DOHH2 (cell line): ENCODE measurements at regions not wholly inside any gene's neighbourhood (a gene's known extent, or its start where the extent isn't known, plus 50 kb on each side); places are given as distances from the start of the nearest gene placed in this dataset.

Experiments used
- H3F3A ChIP-seq: fragments of 200-600 bp; sonication (generic), shearing (Covaris generic); 2 replicates; pipeline ENCODE4 v1.6.0; 2016; ENCODE audit warnings: antibody characterized with exemption, mild to moderate bottlenecking; ENCODE audit not compliant: control insufficient read depth, insufficient read depth
- H3K27ac ChIP-seq: fragments of 200-600 bp; sonication (generic); 2 replicates; pipeline ENCODE4 v1.5.1; 2014; ENCODE audit warnings: low read depth, mild to moderate bottlenecking, low read length, moderate library complexity
- H3K27me3 ChIP-seq: fragments of 200-600 bp; sonication (generic); 2 replicates; pipeline ENCODE4 v1.6.1; 2014; ENCODE audit warnings: mild to moderate bottlenecking, low read length, mixed read lengths; ENCODE audit not compliant: control insufficient read depth
- H3K36me3 ChIP-seq: fragments of 200-600 bp; sonication (generic); 2 replicates; pipeline ENCODE4 v1.6.1; 2014; ENCODE audit warnings: mild to moderate bottlenecking, low read length, moderate library complexity, mixed read lengths; ENCODE audit not compliant: control insufficient read depth
- H3K4me1 ChIP-seq: fragments of 200-600 bp; sonication (generic); 2 replicates; pipeline ENCODE4 v1.6.1; 2014; ENCODE audit warnings: mild to moderate bottlenecking, low read length, mixed read lengths; ENCODE audit not compliant: control insufficient read depth
- H3K4me2 ChIP-seq: fragments of 200-600 bp; sonication (generic); 2 replicates; pipeline ENCODE4 v1.6.0; 2014; ENCODE audit warnings: mild to moderate bottlenecking, low read length, moderate library complexity
- H3K4me3 ChIP-seq: fragments of 200-600 bp; sonication (generic); 2 replicates; pipeline ENCODE4 v1.5.1; 2014; ENCODE audit warnings: mild to moderate bottlenecking, low read length, mixed read lengths
- H3K79me2 ChIP-seq: fragments of 200-600 bp; sonication (generic); 2 replicates; pipeline ENCODE4 v1.6.1; 2014; ENCODE audit warnings: mild to moderate bottlenecking, low read length, mixed read lengths; ENCODE audit not compliant: control insufficient read depth
- H3K9me2 ChIP-seq: fragments of 200-600 bp; sonication (generic); replicated peaks from 2 replicates; pipeline ENCODE4 v1.6.1; 2014; ENCODE audit warnings: mild to moderate bottlenecking, low read length, mixed read lengths; ENCODE audit not compliant: control insufficient read depth
- H3K9me3 ChIP-seq: fragments of 200-600 bp; sonication (generic); 2 replicates; pipeline ENCODE4 v1.6.1; 2014; ENCODE audit warnings: antibody characterized with exemption, low read length, mixed read lengths; ENCODE audit not compliant: control insufficient read depth, insufficient read depth
- H4K20me1 ChIP-seq: fragments of 200-600 bp; sonication (generic); 2 replicates; pipeline ENCODE4 v1.6.0; 2014; ENCODE audit warnings: low read depth, mild to moderate bottlenecking, antibody characterized with exemption, low read length, moderate library complexity; ENCODE audit not compliant: control insufficient read depth, insufficient read depth
- EZH2phosphoT487 ChIP-seq: fragments of 200-600 bp; sonication (generic); IDR thresholded peaks from 2 replicates; pipeline ENCODE4 v1.6.1; 2017; ENCODE audit warnings: borderline replicate concordance, mild to moderate bottlenecking, antibody characterized with exemption, low read length, moderate library complexity, mixed read lengths
- TF ChIP-seq, protein P1 (sequence below): fragments of 200-600 bp; sonication (generic); IDR thresholded peaks from one replicate; pipeline ENCODE4 v1.5.1; 2014; ENCODE audit warnings: antibody characterized with exemption, mild to moderate bottlenecking, low read depth, low read length; ENCODE audit not compliant: poor library complexity, severe bottlenecking

DNA sequence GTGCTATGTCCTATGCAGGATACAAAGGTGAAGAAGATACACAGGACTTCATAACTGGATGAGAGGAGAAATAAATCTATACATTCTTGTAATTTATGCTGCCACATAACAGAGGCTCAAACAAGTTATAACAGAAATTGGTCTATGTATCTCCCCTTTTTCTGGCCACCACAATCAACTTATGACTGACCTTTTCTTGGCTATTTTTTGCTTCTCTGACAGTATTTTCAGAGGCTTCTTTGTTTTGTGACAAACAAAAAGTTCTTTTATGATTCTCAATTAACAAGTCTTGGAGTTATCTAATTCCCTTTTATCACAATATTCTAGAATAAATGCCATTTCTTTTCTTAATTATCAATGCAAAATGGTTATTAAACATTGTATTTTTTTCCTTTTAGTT, 953.0 kb upstream of the ZWINT start:
- Histone ChIP-seq H3K4me3 (no peak overlapping the region), H3K4me1 (no peaks in the 10 kb centered on the region), H3K27me3 (no peaks in the 10 kb centered on the region), H4K20me1 (no peaks in the 10 kb centered on the region), H3K27ac (no peak overlapping the region), H3K79me2 (no peaks in the 10 kb centered on the region), H3K9me2 (no peaks in the 10 kb centered on the region), H3K4me2 (no peak overlapping the region), H3F3A (no peaks in the 10 kb centered on the region), H3K9me3 (no peaks in the 10 kb centered on the region), H3K36me3 (no peaks in the 10 kb centered on the region)
- TF ChIP-seq, protein P1, sequence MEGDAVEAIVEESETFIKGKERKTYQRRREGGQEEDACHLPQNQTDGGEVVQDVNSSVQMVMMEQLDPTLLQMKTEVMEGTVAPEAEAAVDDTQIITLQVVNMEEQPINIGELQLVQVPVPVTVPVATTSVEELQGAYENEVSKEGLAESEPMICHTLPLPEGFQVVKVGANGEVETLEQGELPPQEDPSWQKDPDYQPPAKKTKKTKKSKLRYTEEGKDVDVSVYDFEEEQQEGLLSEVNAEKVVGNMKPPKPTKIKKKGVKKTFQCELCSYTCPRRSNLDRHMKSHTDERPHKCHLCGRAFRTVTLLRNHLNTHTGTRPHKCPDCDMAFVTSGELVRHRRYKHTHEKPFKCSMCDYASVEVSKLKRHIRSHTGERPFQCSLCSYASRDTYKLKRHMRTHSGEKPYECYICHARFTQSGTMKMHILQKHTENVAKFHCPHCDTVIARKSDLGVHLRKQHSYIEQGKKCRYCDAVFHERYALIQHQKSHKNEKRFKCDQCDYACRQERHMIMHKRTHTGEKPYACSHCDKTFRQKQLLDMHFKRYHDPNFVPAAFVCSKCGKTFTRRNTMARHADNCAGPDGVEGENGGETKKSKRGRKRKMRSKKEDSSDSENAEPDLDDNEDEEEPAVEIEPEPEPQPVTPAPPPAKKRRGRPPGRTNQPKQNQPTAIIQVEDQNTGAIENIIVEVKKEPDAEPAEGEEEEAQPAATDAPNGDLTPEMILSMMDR = no peak
- no peak for TF ChIP-seq EZH2phosphoT487

DNA sequence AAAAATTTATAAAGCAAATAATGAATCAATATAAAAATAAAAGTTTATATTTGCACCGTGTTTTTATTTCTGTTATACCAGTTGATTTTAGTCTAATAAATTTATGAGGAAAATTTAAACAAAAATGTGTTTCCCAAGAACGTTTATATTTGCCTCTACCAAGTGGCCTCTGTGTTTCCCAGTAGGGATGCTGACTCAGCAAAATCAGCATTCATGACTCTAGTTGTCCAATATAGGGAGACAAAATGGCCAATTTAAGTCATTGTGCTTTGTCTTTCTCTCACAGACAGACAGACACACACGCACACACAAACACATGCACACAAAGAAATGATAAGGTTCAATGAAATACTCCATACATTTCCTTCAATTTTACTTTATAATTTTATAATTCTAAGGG, 942.5 kb upstream of the ZWINT start:
- no peak overlapping the region for H3K4me2 ChIP-seq
- TF ChIP-seq, protein P1 = no peak
- no peak for TF ChIP-seq EZH2phosphoT487
- no peaks in the 10 kb centered on the region for H3K4me1 ChIP-seq

GRCh38 chr10:57300718-57301117, 939.7 kb upstream of the ZWINT start:
- H3K27me3 ChIP-seq = no peaks in the 10 kb centered on the region
- no peak overlapping the region for H3K27ac ChIP-seq
- H3K4me3 ChIP-seq = no peak overlapping the region
- no peaks in the 10 kb centered on the region for H4K20me1 ChIP-seq
- H3K4me1 ChIP-seq = no peaks in the 10 kb centered on the region
- no peaks in the 10 kb centered on the region for H3K9me2 ChIP-seq
- no peaks in the 10 kb centered on the region for H3K36me3 ChIP-seq
- no peak overlapping the region for H3K4me2 ChIP-seq
- TF ChIP-seq, protein P1 = no peak
- no peak for TF ChIP-seq EZH2phosphoT487
- no peaks in the 10 kb centered on the region for H3K79me2 ChIP-seq
- H3F3A ChIP-seq = no peaks in the 10 kb centered on the region
- H3K9me3 ChIP-seq = no peaks in the 10 kb centered on the region

More for the DNA sequence above, 942.5 kb upstream of the ZWINT start:
- Histone ChIP-seq H3K79me2 (no peaks in the 10 kb centered on the region), H3K4me3 (no peak overlapping the region), H3K9me2 (no peaks in the 10 kb centered on the region), H3K27me3 (no peaks in the 10 kb centered on the region), H3F3A (no peaks in the 10 kb centered on the region), H3K9me3 (no peaks in the 10 kb centered on the region; the same call in 1 of the 2 replicates), H4K20me1 (no peaks in the 10 kb centered on the region), H3K27ac (no peak overlapping the region), H3K36me3 (no peaks in the 10 kb centered on the region)

DNA sequence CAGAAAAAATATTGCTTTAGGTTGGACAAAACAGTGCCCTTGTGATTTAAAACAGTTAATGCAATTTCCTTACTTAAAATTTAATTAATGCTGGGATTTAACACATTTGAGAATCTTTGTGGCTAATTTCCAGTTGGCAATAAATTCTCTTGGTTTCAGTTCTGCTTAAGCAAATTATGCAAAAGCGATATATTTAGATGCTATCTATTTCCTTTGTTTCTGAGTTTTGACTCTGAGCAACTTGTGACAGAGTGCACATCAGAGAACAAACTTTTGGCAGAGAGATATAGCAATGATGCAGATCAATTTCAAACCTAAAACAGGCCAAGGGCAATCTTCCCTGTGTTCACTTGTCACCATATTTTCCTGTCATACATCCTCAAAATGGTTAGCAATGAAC, 933.6 kb upstream of the ZWINT start:
- H3K4me2 ChIP-seq = peak overlapping the region; percentile 58
- H3F3A ChIP-seq = no peaks in the 10 kb centered on the region
- H3K9me3 ChIP-seq = no peaks in the 10 kb centered on the region
- no peak for TF ChIP-seq EZH2phosphoT487
- TF ChIP-seq, protein P1 = no peak
- H3K27me3 ChIP-seq = no peaks in the 10 kb centered on the region
- H3K27ac ChIP-seq = peak overlapping the region; percentile 57
- H3K36me3 ChIP-seq = no peaks in the 10 kb centered on the region
- H3K79me2 ChIP-seq = no peaks in the 10 kb centered on the region
- no peaks in the 10 kb centered on the region for H4K20me1 ChIP-seq
- no peaks in the 10 kb centered on the region for H3K9me2 ChIP-seq
- H3K4me3 ChIP-seq = peak overlapping the region; percentile 44
- peaks cover 13% of the 10 kb centered on the region for H3K4me1 ChIP-seq
